ENCODE measurements at regions not wholly inside any gene's neighbourhood (a gene's known extent, or its start where the extent isn't known, plus 50 kb on each side); places are given as distances from the start of the nearest gene placed in this dataset.

DNA sequence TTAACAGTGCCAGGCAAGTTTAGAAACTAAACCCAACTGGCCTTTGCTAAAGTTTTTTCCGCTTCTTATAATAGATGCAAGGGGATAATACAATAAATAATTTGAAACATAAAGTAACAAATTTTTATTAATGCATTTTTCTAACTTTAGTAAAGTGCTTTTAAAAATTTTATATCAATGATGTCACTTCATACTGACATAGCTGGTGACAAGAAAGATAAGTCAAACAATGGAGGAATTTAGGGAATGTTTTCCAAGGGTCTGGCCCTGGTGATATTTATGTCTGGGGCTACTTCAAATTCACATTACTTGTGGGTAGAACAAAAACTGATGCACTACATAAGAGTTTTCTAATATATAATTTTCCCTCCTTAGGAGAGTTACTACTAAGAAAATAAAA lies 61.2 kb upstream of the CBLN2 start:
- TF ChIP-seq, protein P1, sequence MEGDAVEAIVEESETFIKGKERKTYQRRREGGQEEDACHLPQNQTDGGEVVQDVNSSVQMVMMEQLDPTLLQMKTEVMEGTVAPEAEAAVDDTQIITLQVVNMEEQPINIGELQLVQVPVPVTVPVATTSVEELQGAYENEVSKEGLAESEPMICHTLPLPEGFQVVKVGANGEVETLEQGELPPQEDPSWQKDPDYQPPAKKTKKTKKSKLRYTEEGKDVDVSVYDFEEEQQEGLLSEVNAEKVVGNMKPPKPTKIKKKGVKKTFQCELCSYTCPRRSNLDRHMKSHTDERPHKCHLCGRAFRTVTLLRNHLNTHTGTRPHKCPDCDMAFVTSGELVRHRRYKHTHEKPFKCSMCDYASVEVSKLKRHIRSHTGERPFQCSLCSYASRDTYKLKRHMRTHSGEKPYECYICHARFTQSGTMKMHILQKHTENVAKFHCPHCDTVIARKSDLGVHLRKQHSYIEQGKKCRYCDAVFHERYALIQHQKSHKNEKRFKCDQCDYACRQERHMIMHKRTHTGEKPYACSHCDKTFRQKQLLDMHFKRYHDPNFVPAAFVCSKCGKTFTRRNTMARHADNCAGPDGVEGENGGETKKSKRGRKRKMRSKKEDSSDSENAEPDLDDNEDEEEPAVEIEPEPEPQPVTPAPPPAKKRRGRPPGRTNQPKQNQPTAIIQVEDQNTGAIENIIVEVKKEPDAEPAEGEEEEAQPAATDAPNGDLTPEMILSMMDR (IDR thresholded peaks at IDR 0.05; ENCODE audit: borderline replicate concordance, extremely low read depth, low read length, poor library complexity, severe bottlenecking), result no peak
- no peak for TF ChIP-seq EZH2 (IDR thresholded peaks at IDR 0.05; ENCODE audit: borderline replicate concordance, low read depth, low read length, severe bottlenecking)
